ENCODE measurements at regions not wholly inside any gene's neighbourhood (a gene's known extent, or its start where the extent isn't known, plus 50 kb on each side); places are given as distances from the start of the nearest gene placed in this dataset.

GRCh38 chr6:84459401-84459800 lies 232.0 kb upstream of the CEP162 start:
- Mint-ChIP-seq H3K27ac (no peak overlapping the region), H3K4me1 (no peaks in the 10 kb centered on the region), H3K36me3 (ENCODE audit: low read depth) (no peaks in the 10 kb centered on the region), H3K27me3 (no peaks in the 10 kb centered on the region), H3K4me3 (no peak overlapping the region), H3K9me3 (no peaks in the 10 kb centered on the region)
- ChIA-PET CTCF (no interaction called here), POLR2A (no interaction called here)
- no peak for DNase-seq

- POLR2A ChIA-PET, result no interaction called here
These were observed 230.8 kb upstream of the CEP162 start for GRCh38 chr6:84458271-84458670.

GRCh38 chr6:84457276-84457675 lies 229.8 kb upstream of the CEP162 start:
- H3K9me3 Mint-ChIP-seq, result no peaks in the 10 kb centered on the region
- no peak for DNase-seq
- H3K36me3 Mint-ChIP-seq (ENCODE audit: low read depth), result no peaks in the 10 kb centered on the region
- CTCF ChIA-PET, result interaction anchor here (0.6 kb wide), 1 partner anchor 36 kb away, joined by 3 read pairs; no protein-coding TSS in a partner anchor
- no peaks in the 10 kb centered on the region for H3K4me1 Mint-ChIP-seq
- no peak overlapping the region for H3K27ac Mint-ChIP-seq
- no peak overlapping the region for H3K4me3 Mint-ChIP-seq
- no peaks in the 10 kb centered on the region for H3K27me3 Mint-ChIP-seq
- POLR2A ChIA-PET, result no interaction called here

More at GRCh38 chr6:84458271-84458670, 230.8 kb upstream of the CEP162 start:
- Mint-ChIP-seq H3K27ac (no peak overlapping the region), H3K4me3 (no peak overlapping the region), H3K36me3 (ENCODE audit: low read depth) (no peaks in the 10 kb centered on the region), H3K27me3 (no peaks in the 10 kb centered on the region), H3K9me3 (no peaks in the 10 kb centered on the region), H3K4me1 (no peaks in the 10 kb centered on the region)
- no peak for DNase-seq
- CTCF ChIA-PET, result no interaction called here

- ChIA-PET CTCF (no interaction called here), POLR2A (no interaction called here)
- no peaks in the 10 kb centered on the region for H3K4me1 Mint-ChIP-seq
- H3K27me3 Mint-ChIP-seq, result no peaks in the 10 kb centered on the region
- H3K4me3 Mint-ChIP-seq, result no peak overlapping the region
- no peak overlapping the region for H3K27ac Mint-ChIP-seq
- no peaks in the 10 kb centered on the region for H3K9me3 Mint-ChIP-seq
- DNase-seq, result no peak
- H3K36me3 Mint-ChIP-seq (ENCODE audit: low read depth), result no peaks in the 10 kb centered on the region
These were observed 229.4 kb upstream of the CEP162 start for GRCh38 chr6:84456803-84457202.

- POLR2A ChIA-PET, result no interaction called here
These were observed 228.1 kb upstream of the CEP162 start for GRCh38 chr6:84455511-84456029.

GRCh38 chr6:84453499-84453898 lies 226.1 kb upstream of the CEP162 start:
- Mint-ChIP-seq H3K9me3 (no peaks in the 10 kb centered on the region), H3K36me3 (ENCODE audit: low read depth) (no peaks in the 10 kb centered on the region), H3K4me3 (no peak overlapping the region), H3K27ac (no peak overlapping the region), H3K4me1 (no peaks in the 10 kb centered on the region), H3K27me3 (no peaks in the 10 kb centered on the region)
- no peak for DNase-seq
- CTCF ChIA-PET, result no interaction called here
- POLR2A ChIA-PET, result no interaction called here

More at GRCh38 chr6:84455511-84456029, 228.1 kb upstream of the CEP162 start:
- Mint-ChIP-seq H3K27me3 (no peaks in the 10 kb centered on the region), H3K36me3 (ENCODE audit: low read depth) (no peaks in the 10 kb centered on the region), H3K4me1 (no peaks in the 10 kb centered on the region), H3K9me3 (no peaks in the 10 kb centered on the region), H3K27ac (no peak overlapping the region), H3K4me3 (no peak overlapping the region)
- CTCF ChIA-PET, result no interaction called here
- DNase-seq, result no peak

- POLR2A ChIA-PET, result no interaction called here
- H3K9me3 Mint-ChIP-seq, result no peaks in the 10 kb centered on the region
- H3K4me3 Mint-ChIP-seq, result no peak overlapping the region
- H3K27ac Mint-ChIP-seq, result no peak overlapping the region
- DNase-seq, result no peak
- H3K36me3 Mint-ChIP-seq (ENCODE audit: low read depth), result no peaks in the 10 kb centered on the region
- CTCF ChIA-PET, result no interaction called here
- no peaks in the 10 kb centered on the region for H3K27me3 Mint-ChIP-seq
- H3K4me1 Mint-ChIP-seq, result no peaks in the 10 kb centered on the region
These were observed 222.6 kb upstream of the CEP162 start for GRCh38 chr6:84450018-84450417.

GRCh38 chr6:84449220-84449619 lies 221.8 kb upstream of the CEP162 start:
- Mint-ChIP-seq H3K9me3 (no peaks in the 10 kb centered on the region), H3K36me3 (ENCODE audit: low read depth) (no peaks in the 10 kb centered on the region), H3K4me1 (no peaks in the 10 kb centered on the region), H3K27ac (no peak overlapping the region), H3K27me3 (no peaks in the 10 kb centered on the region), H3K4me3 (no peak overlapping the region)
- CTCF ChIA-PET, result no interaction called here
- no peak for DNase-seq
- POLR2A ChIA-PET, result no interaction called here

GRCh38 chr6:84448331-84448730 lies 220.9 kb upstream of the CEP162 start:
- ChIA-PET POLR2A (no interaction called here), CTCF (no interaction called here)
- no peak overlapping the region for H3K4me3 Mint-ChIP-seq
- H3K27ac Mint-ChIP-seq, result no peak overlapping the region
- DNase-seq, result no peak
- no peaks in the 10 kb centered on the region for H3K36me3 Mint-ChIP-seq (ENCODE audit: low read depth)
- no peaks in the 10 kb centered on the region for H3K9me3 Mint-ChIP-seq
- H3K27me3 Mint-ChIP-seq, result no peaks in the 10 kb centered on the region
- no peaks in the 10 kb centered on the region for H3K4me1 Mint-ChIP-seq

- no peaks in the 10 kb centered on the region for H3K4me1 Mint-ChIP-seq
- POLR2A ChIA-PET, result no interaction called here
- H3K4me3 Mint-ChIP-seq, result no peak overlapping the region
- no peak for DNase-seq
- no peaks in the 10 kb centered on the region for H3K36me3 Mint-ChIP-seq (ENCODE audit: low read depth)
- CTCF ChIA-PET, result no interaction called here
- no peaks in the 10 kb centered on the region for H3K27me3 Mint-ChIP-seq
- no peak overlapping the region for H3K27ac Mint-ChIP-seq
- H3K9me3 Mint-ChIP-seq, result no peaks in the 10 kb centered on the region
These were observed 220.2 kb upstream of the CEP162 start for GRCh38 chr6:84447651-84448050.

GRCh38 chr6:84445068-84445467 lies 217.6 kb upstream of the CEP162 start:
- CTCF ChIA-PET, result no interaction called here
- no peaks in the 10 kb centered on the region for H3K4me1 Mint-ChIP-seq
- no peaks in the 10 kb centered on the region for H3K9me3 Mint-ChIP-seq
- POLR2A ChIA-PET, result no interaction called here
- no peak overlapping the region for H3K27ac Mint-ChIP-seq
- no peak overlapping the region for H3K4me3 Mint-ChIP-seq
- no peak for DNase-seq
- no peaks in the 10 kb centered on the region for H3K27me3 Mint-ChIP-seq
- no peaks in the 10 kb centered on the region for H3K36me3 Mint-ChIP-seq (ENCODE audit: low read depth)

GRCh38 chr6:84442208-84442607 lies 214.8 kb upstream of the CEP162 start:
- ChIA-PET POLR2A (no interaction called here), CTCF (no interaction called here)
- no peak for DNase-seq
- Mint-ChIP-seq H3K36me3 (ENCODE audit: low read depth) (no peaks in the 10 kb centered on the region), H3K4me3 (no peak overlapping the region), H3K27ac (no peak overlapping the region), H3K27me3 (no peaks in the 10 kb centered on the region), H3K9me3 (no peaks in the 10 kb centered on the region), H3K4me1 (no peaks in the 10 kb centered on the region)

- Mint-ChIP-seq H3K4me3 (no peak overlapping the region), H3K27me3 (no peaks in the 10 kb centered on the region), H3K27ac (no peak overlapping the region), H3K9me3 (no peaks in the 10 kb centered on the region), H3K36me3 (ENCODE audit: low read depth) (no peaks in the 10 kb centered on the region), H3K4me1 (no peaks in the 10 kb centered on the region)
- DNase-seq, result no peak
- ChIA-PET POLR2A (no interaction called here), CTCF (no interaction called here)
These were observed 214.0 kb upstream of the CEP162 start for GRCh38 chr6:84441456-84441855.

GRCh38 chr6:84434550-84434949 lies 207.1 kb upstream of the CEP162 start:
- H3K27ac Mint-ChIP-seq, result no peak overlapping the region
- ChIA-PET CTCF (no interaction called here), POLR2A (no interaction called here)
- H3K9me3 Mint-ChIP-seq, result no peaks in the 10 kb centered on the region
- H3K27me3 Mint-ChIP-seq, result no peaks in the 10 kb centered on the region
- no peak overlapping the region for H3K4me3 Mint-ChIP-seq
- H3K4me1 Mint-ChIP-seq, result no peaks in the 10 kb centered on the region
- no peak for DNase-seq
- no peaks in the 10 kb centered on the region for H3K36me3 Mint-ChIP-seq (ENCODE audit: low read depth)

- CTCF ChIA-PET, result no interaction called here
- Mint-ChIP-seq H3K4me1 (no peaks in the 10 kb centered on the region), H3K27ac (no peak overlapping the region), H3K27me3 (no peaks in the 10 kb centered on the region), H3K4me3 (no peak overlapping the region), H3K9me3 (no peaks in the 10 kb centered on the region), H3K36me3 (ENCODE audit: low read depth) (no peaks in the 10 kb centered on the region)
- no peak for DNase-seq
- POLR2A ChIA-PET, result no interaction called here
These were observed 205.2 kb upstream of the CEP162 start for GRCh38 chr6:84432619-84433018.
